H1 (cell line): ENCODE measurements at regions not wholly inside any gene's neighbourhood (a gene's known extent, or its start where the extent isn't known, plus 50 kb on each side); places are given as distances from the start of the nearest gene placed in this dataset.
"Not testable (repeated sequence)": the region's sequence is repeated elsewhere in the genome, so short reads cannot be mapped to it uniquely, and the experiment has no call there.

Source experiments
- BCL11A ChIP-seq, 2 experiments: IDR thresholded peaks; one replicate each; pipeline ENCODE4 v1.6.1; 2011; ENCODE audit warnings: low read depth in 2 of 2, low read length in 2 of 2, mild to moderate bottlenecking in 2 of 2
- CTCF ChIP-seq, 3 experiments: IDR thresholded peaks; 1 replicate in 2 of 3; 2 replicates in 1 of 3; pipeline versions ENCODE4 v1.5.1 to v1.6.1; 2011; ENCODE audit warnings: low read length in 3 of 3, mild to moderate bottlenecking in 3 of 3, inconsistent platforms in 2 of 3, low read depth in 1 of 3, moderate library complexity in 1 of 3; ENCODE audit not compliant: insufficient read depth in 1 of 3; ENCODE audit errors: control extremely low read depth in 1 of 3
- EZH2 ChIP-seq: fragments of 200-600 bp; sonication (generic); IDR thresholded peaks from 2 replicates; pipeline ENCODE4 v1.7.1; 2012; ENCODE audit warnings: low read depth, mild to moderate bottlenecking, moderate library complexity, low read length, inconsistent platforms; ENCODE audit not compliant: severe bottlenecking
- GABPA ChIP-seq: IDR thresholded peaks from 2 replicates; pipeline ENCODE4 v1.6.1; 2011; ENCODE audit warnings: mild to moderate bottlenecking, low read length, moderate library complexity, borderline replicate concordance; ENCODE audit not compliant: insufficient read depth
- HDAC2 ChIP-seq, 2 experiments: fragments of 300-600 bp in 1 of 2; sonication (generic) in 1 of 2; IDR thresholded peaks; 2 replicates each; pipeline ENCODE4 v1.6.1; 2011 to 2012; ENCODE audit warnings: low read depth in 2 of 2, low read length in 2 of 2, mild to moderate bottlenecking in 2 of 2, moderate library complexity in 2 of 2, borderline replicate concordance in 1 of 2, inconsistent platforms in 1 of 2
- POLR2A ChIP-seq, 2 experiments: IDR thresholded peaks; 1 replicate in 1 of 2; 2 replicates in 1 of 2; pipeline ENCODE4 v1.6.1; 2011; ENCODE audit warnings: low read depth in 2 of 2, low read length in 2 of 2, mild to moderate bottlenecking in 2 of 2; ENCODE audit errors: control extremely low read depth in 1 of 2
- SP1 ChIP-seq: IDR thresholded peaks from 2 replicates; pipeline ENCODE4 v1.6.1; 2011; ENCODE audit warnings: low read depth, low read length
- SRF ChIP-seq: IDR thresholded peaks from 2 replicates; pipeline ENCODE4 v1.6.1; 2011; ENCODE audit warnings: mild to moderate bottlenecking, low read depth, low read length, moderate library complexity
- YY1 ChIP-seq: IDR thresholded peaks from 2 replicates; pipeline ENCODE4 v1.6.1; 2011; ENCODE audit warnings: low read depth, mild to moderate bottlenecking, low read length
- TF ChIP-seq, protein P1 (sequence below): IDR thresholded peaks from 2 replicates; pipeline ENCODE4 v1.6.1; 2011; ENCODE audit warnings: low read length, improper control_type of control experiment

DNA sequence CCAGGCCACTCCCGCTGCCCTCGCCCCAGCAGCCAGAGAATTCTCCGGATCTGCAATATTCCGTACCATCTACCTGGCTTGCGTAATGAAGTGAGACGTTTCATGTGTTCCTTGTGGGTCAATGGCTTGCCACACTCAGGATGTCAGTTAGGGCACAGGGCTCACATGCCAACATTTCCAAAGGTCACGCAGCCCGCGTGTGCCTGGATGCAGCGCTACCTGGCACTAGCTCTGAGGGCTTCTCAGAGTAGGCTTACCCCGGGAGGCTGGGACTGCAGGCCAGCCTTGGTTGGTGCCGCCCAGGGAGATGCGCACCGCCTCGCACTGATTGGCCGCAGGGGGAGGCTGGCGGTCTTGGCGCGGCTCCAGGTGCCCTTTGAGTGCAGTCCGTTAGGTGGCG, 274.0 kb downstream of the TSPY2 start:
- TF ChIP-seq CTCF (IDR thresholded peaks at IDR 0.05; ENCODE audit: control extremely low read depth in 1 of 3, insufficient read depth in 1 of 3, low read depth in 1 of 3, low read length in 3 of 3); YY1; HDAC2 (IDR thresholded peaks at IDR 0.05; ENCODE audit: borderline replicate concordance in 1 of 2, low read depth in 2 of 2, low read length in 2 of 2); SP1; SRF; EZH2; GABPA; POLR2A (IDR thresholded peaks at IDR 0.05; ENCODE audit: control extremely low read depth in 1 of 2, low read depth in 2 of 2, low read length in 2 of 2); BCL11A (IDR thresholded peaks at IDR 0.05; ENCODE audit: low read depth in 2 of 2, low read length in 2 of 2): not testable (repeated sequence)
- TF ChIP-seq, protein P1, sequence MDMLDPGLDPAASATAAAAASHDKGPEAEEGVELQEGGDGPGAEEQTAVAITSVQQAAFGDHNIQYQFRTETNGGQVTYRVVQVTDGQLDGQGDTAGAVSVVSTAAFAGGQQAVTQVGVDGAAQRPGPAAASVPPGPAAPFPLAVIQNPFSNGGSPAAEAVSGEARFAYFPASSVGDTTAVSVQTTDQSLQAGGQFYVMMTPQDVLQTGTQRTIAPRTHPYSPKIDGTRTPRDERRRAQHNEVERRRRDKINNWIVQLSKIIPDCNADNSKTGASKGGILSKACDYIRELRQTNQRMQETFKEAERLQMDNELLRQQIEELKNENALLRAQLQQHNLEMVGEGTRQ, result not testable (repeated sequence)
